Right cardiac atrium (tissue), 5 donors: ENCODE measurements at regions not wholly inside any gene's neighbourhood (a gene's known extent, or its start where the extent isn't known, plus 50 kb on each side); places are given as distances from the start of the nearest gene placed in this dataset.
"Not testable (repeated sequence)": the region's sequence is repeated elsewhere in the genome, so short reads cannot be mapped to it uniquely, and the experiment has no call there.

Experiments used
- ATAC-seq, 2 donors: fragments of 200-7000 bp; cut with Tn5 transposase; one replicate each; pipeline versions ENCODE4 v1.8.0 to v1.9.1; 2020; ENCODE audit warnings: moderate library complexity in 2 of 2, mild to moderate bottlenecking in 1 of 2
- DNase-seq, 3 donors: peaks; one replicate each; pipeline ENCODE4 v3.0.0-alpha.2; 2020
- H3K27ac ChIP-seq: one replicate; pipeline ENCODE4 v1.5.1; 2013; ENCODE audit warnings: mild to moderate bottlenecking, low read length, control low read depth, moderate library complexity
- H3K27me3 ChIP-seq: one replicate; pipeline ENCODE4 v1.6.1; 2013; ENCODE audit not compliant: control insufficient read depth, insufficient read depth
- H3K4me1 ChIP-seq: one replicate; pipeline ENCODE4 v1.6.1; 2013; ENCODE audit warnings: low read length; ENCODE audit not compliant: control insufficient read depth, insufficient read depth
- H3K4me3 ChIP-seq: one replicate; pipeline ENCODE4 v1.5.1; 2013; ENCODE audit warnings: low read length, control low read depth
- H3K9me3 ChIP-seq: one replicate; pipeline ENCODE4 v1.6.1; 2013; ENCODE audit warnings: low read length; ENCODE audit not compliant: control insufficient read depth
- WGBS: extraction: QIAGEN DNeasy Blood & Tissue Kit; methylation state at CpG from one replicate; pipeline ENCODE4 v1.1.7; 2013; 5-methylcytosine and 5-hydroxymethylcytosine counted together
- intact Hi-C, 4 donors: fragments of 100-400 bp; cut with DNase I; formaldehyde crosslinking; loops; one replicate each; pipeline versions ENCODE4 v1.11.0 to v1.14.0; 2022 to 2023
- donor health status: healthy with polysubstance abuse.
- donor health status: DM: no; HTN: yes; CAD: no.
- donor health status: DM: no; HTN: no; CAD: no.
- donor health status: DM: no; HTN: yes; CAD: no; lungs with severe emphysema.
- donor health status: DM: yes; HTN: yes; CAD: no.

DNA sequence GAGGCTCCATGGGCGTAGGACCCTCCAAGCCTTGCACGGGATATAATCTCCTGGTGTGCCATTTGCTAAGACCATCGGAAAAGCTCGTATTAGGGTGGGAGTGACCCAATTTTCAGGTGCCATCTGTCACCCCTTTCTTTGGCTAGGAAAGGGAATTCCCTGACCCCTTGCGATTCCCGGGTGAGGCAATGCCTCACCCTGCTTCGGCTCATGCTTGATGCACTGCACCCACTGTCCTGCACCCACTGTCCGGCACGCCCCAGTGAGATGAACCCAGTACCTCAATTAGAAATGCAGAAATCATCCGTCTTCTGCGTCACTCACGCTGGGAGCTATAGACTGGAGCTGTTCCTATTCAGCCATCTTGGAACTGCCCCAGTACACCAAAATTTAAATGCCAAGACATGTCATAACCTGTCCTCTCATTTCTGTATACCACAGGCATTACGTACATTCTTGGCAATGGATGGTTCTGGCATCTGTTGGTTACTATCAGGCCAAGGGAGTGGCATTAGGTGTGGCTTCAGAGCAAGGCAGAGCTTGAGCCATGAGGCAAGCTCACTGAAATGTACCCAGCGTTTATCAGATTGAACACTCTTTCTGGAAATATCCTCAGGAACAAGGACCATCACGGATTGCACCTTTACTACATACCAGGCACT is 95.4 kb upstream of the GALNT18 start:
- no peak for ATAC-seq
- intact Hi-C loops: no loop called here

GRCh38 chr11:11715075-11715474 is 93.3 kb upstream of the GALNT18 start:
- H3K4me1 ChIP-seq, ATAC-seq, H3K9me3 ChIP-seq, H3K27ac ChIP-seq, H3K27me3 ChIP-seq, intact Hi-C loops, H3K4me3 ChIP-seq, DNase-seq: not testable (repeated sequence)
- WGBS: 72% methylated on average over 1 of the region's 1 CpG

More for the DNA sequence above, 95.4 kb upstream of the GALNT18 start:
- H3K27me3 ChIP-seq: no peaks in the 10 kb centered on the region
- H3K4me3 ChIP-seq: no peak overlapping the region
- DNase-seq: no peak
- H3K4me1 ChIP-seq: no peaks in the 10 kb centered on the region
- H3K27ac ChIP-seq: no peak overlapping the region
- peaks cover 1% of the 10 kb centered on the region for H3K9me3 ChIP-seq
- WGBS: 96% methylated on average over 15 of the region's 15 CpGs

GRCh38 chr11:11710556-11710955 is 88.8 kb upstream of the GALNT18 start:
- 73% methylated on average over 4 of the region's 4 CpGs for WGBS
- intact Hi-C loops: no loop called here
- Histone ChIP-seq H3K9me3 (no peaks in the 10 kb centered on the region), H3K27me3 (no peaks in the 10 kb centered on the region), H3K27ac (no peak overlapping the region), H3K4me3 (no peak overlapping the region), H3K4me1 (no peaks in the 10 kb centered on the region)
- ATAC-seq: no peak
- no peak for DNase-seq

- H3K27me3 ChIP-seq: no peaks in the 10 kb centered on the region
- DNase-seq (no peak), ATAC-seq (no peak)
- WGBS: 90% methylated on average over 7 of the region's 7 CpGs
- H3K9me3 ChIP-seq: no peaks in the 10 kb centered on the region
- no peak overlapping the region for H3K27ac ChIP-seq
- no peaks in the 10 kb centered on the region for H3K4me1 ChIP-seq
- intact Hi-C loops: no loop called here
- H3K4me3 ChIP-seq: no peak overlapping the region
Observed at GRCh38 chr11:11709447-11710239, 87.8 kb upstream of the GALNT18 start.

DNA sequence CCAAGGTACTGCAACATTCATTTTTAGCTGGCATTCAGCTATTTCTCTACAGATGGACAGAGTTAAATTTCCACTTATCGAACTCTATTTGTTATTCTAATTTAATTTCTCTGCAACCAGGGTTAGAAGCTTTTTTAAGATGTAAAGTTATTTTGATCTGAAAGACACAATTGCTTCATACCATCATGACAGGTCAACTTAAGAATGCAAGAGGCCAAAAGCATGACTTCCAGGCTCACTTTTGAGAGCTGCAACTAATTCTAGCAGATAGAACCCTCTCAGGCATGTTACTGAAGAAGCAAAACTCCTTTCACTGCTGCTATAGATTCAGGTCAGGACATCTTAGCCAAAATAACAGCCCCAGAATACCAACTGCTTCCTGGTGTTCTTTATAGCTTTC is 86.5 kb upstream of the GALNT18 start:
- H3K27me3 ChIP-seq: no peaks in the 10 kb centered on the region
- ATAC-seq: no peak
- no peak overlapping the region for H3K4me3 ChIP-seq
- H3K9me3 ChIP-seq: no peaks in the 10 kb centered on the region
- intact Hi-C loops: no loop called here
- 92% methylated on average over 1 of the region's 1 CpG for WGBS
- no peak overlapping the region for H3K27ac ChIP-seq
- no peak for DNase-seq
- no peaks in the 10 kb centered on the region for H3K4me1 ChIP-seq

DNA sequence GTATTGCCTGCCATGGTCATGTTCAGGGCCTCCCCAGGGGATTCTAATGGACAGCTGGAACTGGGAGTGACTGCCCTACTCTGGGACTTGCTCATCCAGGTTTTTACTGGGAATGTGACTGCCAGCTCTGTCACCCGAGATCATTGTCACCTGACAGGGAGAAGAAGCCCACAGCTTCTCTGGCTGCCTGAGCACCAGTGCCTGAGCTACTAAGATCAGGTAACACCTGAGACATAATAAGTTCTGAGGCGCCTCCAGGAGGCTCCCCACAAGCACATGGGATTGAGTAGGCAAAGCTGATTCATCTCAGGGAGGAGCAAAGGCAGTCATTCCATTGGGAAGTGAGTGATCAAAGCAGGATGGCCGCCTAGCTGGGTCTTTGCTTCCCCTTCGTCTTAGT is 84.2 kb upstream of the GALNT18 start:
- DNase-seq (no peak), ATAC-seq (no peak)
- intact Hi-C loops: no loop called here
- H3K27me3 ChIP-seq: no peaks in the 10 kb centered on the region
- H3K9me3 ChIP-seq: no peaks in the 10 kb centered on the region
- H3K27ac ChIP-seq: no peak overlapping the region
- no peak overlapping the region for H3K4me3 ChIP-seq
- WGBS: 81% methylated on average over 4 of the region's 4 CpGs
- H3K4me1 ChIP-seq: peaks cover 3% of the 10 kb centered on the region

DNA sequence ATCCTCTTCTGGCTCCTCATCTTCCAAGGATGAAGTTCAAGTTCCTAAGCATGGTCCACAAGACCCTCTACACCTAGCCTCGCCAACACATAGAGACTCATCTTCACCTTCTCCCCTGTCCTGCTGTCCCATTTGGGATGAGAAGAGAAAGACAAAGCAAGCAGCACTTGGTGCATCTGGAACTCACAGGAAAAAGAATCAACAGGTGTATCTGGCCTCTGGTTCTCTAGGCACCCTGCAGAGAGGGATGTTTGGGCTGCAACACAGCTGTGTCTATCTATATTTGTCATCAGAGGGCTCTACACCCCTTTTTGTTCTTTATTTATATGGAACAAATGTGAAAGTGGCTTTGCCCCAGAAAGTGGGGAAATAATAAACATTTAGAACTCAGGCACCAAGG is 82.1 kb upstream of the GALNT18 start:
- H3K27ac ChIP-seq: no peak overlapping the region
- peaks cover 3% of the 10 kb centered on the region for H3K4me1 ChIP-seq
- DNase-seq (no peak), ATAC-seq (no peak)
- intact Hi-C loops: no loop called here
- 98% methylated on average over 1 of the region's 1 CpG for WGBS
- no peaks in the 10 kb centered on the region for H3K9me3 ChIP-seq
- H3K4me3 ChIP-seq: no peak overlapping the region
- H3K27me3 ChIP-seq: no peaks in the 10 kb centered on the region

- ATAC-seq: peak; percentile 82 to 85
- H3K4me1 ChIP-seq: peaks cover 3% of the 10 kb centered on the region
- intact Hi-C loops: no loop called here
- no peaks in the 10 kb centered on the region for H3K9me3 ChIP-seq
- no peak overlapping the region for H3K4me3 ChIP-seq
- 43% methylated on average over 4 of the region's 4 CpGs for WGBS
- DNase-seq: no peak
- H3K27ac ChIP-seq: no peak overlapping the region
- no peaks in the 10 kb centered on the region for H3K27me3 ChIP-seq
Observed at GRCh38 chr11:11701070-11701469, 79.3 kb upstream of the GALNT18 start.

DNA sequence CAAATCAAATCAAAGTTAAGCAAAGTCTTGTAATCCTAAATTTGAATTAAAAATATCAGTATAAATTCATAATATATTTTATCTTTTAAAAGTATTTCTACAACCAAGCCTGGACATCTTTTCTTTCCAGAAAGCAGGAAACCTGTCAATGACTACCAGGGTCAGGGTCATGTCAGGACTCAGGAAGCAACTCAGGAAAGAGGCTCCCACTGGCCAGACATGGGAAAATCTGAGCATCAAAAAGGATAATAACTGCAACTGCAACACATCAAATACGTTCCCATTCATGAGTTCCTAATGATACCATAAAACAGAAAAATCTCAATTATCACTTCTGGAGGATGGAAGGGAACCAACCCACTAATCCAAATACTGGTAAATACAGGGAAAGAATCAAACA is 76.0 kb upstream of the GALNT18 start:
- no peak for ATAC-seq
- intact Hi-C loops: no loop called here
- DNase-seq: no peak
- H3K27me3 ChIP-seq: no peaks in the 10 kb centered on the region
- WGBS: 55% methylated on average over 1 of the region's 1 CpG
- H3K9me3 ChIP-seq: no peaks in the 10 kb centered on the region
- no peak overlapping the region for H3K4me3 ChIP-seq
- peaks cover 3% of the 10 kb centered on the region for H3K4me1 ChIP-seq
- no peak overlapping the region for H3K27ac ChIP-seq

- peak; percentile 27 to 59 (median 58) for DNase-seq
- Histone ChIP-seq H3K4me1 (no peaks in the 10 kb centered on the region), H3K9me3 (no peaks in the 10 kb centered on the region), H3K27me3 (no peaks in the 10 kb centered on the region), H3K4me3 (no peak overlapping the region), H3K27ac (no peak overlapping the region)
- ATAC-seq: no peak
- WGBS: 57% methylated on average over 13 of the region's 13 CpGs
- intact Hi-C loops: no loop called here
Observed at GRCh38 chr11:11691296-11692151, 69.7 kb upstream of the GALNT18 start.

DNA sequence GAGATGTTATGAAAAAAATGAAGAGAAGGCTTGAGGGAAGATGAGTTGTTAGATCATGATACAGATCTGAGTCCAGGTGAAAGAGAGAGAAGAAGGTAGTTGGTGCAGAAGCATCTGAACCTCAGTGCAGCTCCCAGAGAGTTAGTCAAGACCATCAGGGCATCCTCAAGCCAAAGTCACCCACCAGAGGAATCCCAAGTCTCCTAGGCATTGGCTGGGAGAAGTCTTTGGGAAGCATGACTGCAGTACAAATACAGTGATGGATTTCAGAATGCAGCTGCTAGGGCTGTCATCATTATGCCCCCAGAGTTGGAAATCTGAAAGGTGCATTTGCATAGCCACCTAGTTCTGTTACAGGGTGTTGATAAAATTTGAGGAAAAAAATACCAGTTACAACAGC is 59.7 kb upstream of the GALNT18 start:
- H3K9me3 ChIP-seq: no peaks in the 10 kb centered on the region
- H3K4me1 ChIP-seq: peaks cover 3% of the 10 kb centered on the region
- no peaks in the 10 kb centered on the region for H3K27me3 ChIP-seq
- ATAC-seq (no peak), DNase-seq (no peak)
- intact Hi-C loops: no loop called here
- H3K4me3 ChIP-seq: no peak overlapping the region
- H3K27ac ChIP-seq: no peak overlapping the region
